ENCODE measurements at regions not wholly inside any gene's neighbourhood (a gene's known extent, or its start where the extent isn't known, plus 50 kb on each side); places are given as distances from the start of the nearest gene placed in this dataset.

- DNase-seq: no peak
These were observed 636.9 kb upstream of the BOD1L1 start for GRCh38 chr4:14264437-14264836.

- DNase-seq: no peak
These were observed 638.1 kb upstream of the BOD1L1 start for GRCh38 chr4:14265651-14266050.

GRCh38 chr4:14267373-14268060 lies 640.0 kb upstream of the BOD1L1 start:
- DNase-seq: peak; percentile 48

GRCh38 chr4:14269824-14270223 lies 642.3 kb upstream of the BOD1L1 start:
- no peak for DNase-seq

GRCh38 chr4:14272206-14272605 lies 644.7 kb upstream of the BOD1L1 start:
- no peak for DNase-seq

- DNase-seq: no peak
These were observed 650.0 kb upstream of the BOD1L1 start for GRCh38 chr4:14277505-14277904.

GRCh38 chr4:14280567-14280966 lies 653.0 kb upstream of the BOD1L1 start:
- no peak for DNase-seq

- DNase-seq: no peak
These were observed 657.1 kb upstream of the BOD1L1 start for GRCh38 chr4:14284578-14284977.

- DNase-seq: no peak
These were observed 662.2 kb upstream of the BOD1L1 start for GRCh38 chr4:14289708-14290107.

- DNase-seq: no peak
These were observed 666.1 kb upstream of the BOD1L1 start for GRCh38 chr4:14293582-14293981.

- DNase-seq: no peak
These were observed 667.1 kb upstream of the BOD1L1 start for GRCh38 chr4:14294611-14295010.

GRCh38 chr4:14299166-14299565 lies 671.6 kb upstream of the BOD1L1 start:
- no peak for DNase-seq

GRCh38 chr4:14302021-14302420 lies 674.5 kb upstream of the BOD1L1 start:
- no peak for DNase-seq

GRCh38 chr4:14303856-14304255 lies 676.3 kb upstream of the BOD1L1 start:
- no peak for DNase-seq

GRCh38 chr4:14308229-14308651 lies 680.7 kb upstream of the BOD1L1 start:
- DNase-seq: no peak

- no peak for DNase-seq
These were observed 681.9 kb upstream of the BOD1L1 start for GRCh38 chr4:14309431-14309830.

GRCh38 chr4:14313757-14314156 lies 686.2 kb upstream of the BOD1L1 start:
- DNase-seq: no peak

GRCh38 chr4:14315129-14315528 lies 687.2 kb upstream of the CPEB2 start:
- no peak for DNase-seq

- no peak for DNase-seq
These were observed 684.9 kb upstream of the CPEB2 start for GRCh38 chr4:14317351-14317750.

- no peak for DNase-seq
These were observed 683.6 kb upstream of the CPEB2 start for GRCh38 chr4:14318671-14319070.

- no peak for DNase-seq
These were observed 680.6 kb upstream of the CPEB2 start for GRCh38 chr4:14321723-14322122.

- no peak for DNase-seq
These were observed 679.1 kb upstream of the CPEB2 start for GRCh38 chr4:14323191-14323590.

- no peak for DNase-seq
These were observed 673.1 kb upstream of the CPEB2 start for GRCh38 chr4:14329228-14329627.

GRCh38 chr4:14333616-14334015 lies 668.7 kb upstream of the CPEB2 start:
- no peak for DNase-seq

GRCh38 chr4:14334166-14334565 lies 668.1 kb upstream of the CPEB2 start:
- DNase-seq: no peak

Measured in NCI-H187 treated with DMSO at 0.1 percent for 48 hours (cell line).